GM21717 (cell line): ENCODE measurements at regions not wholly inside any gene's neighbourhood (a gene's known extent, or its start where the extent isn't known, plus 50 kb on each side); places are given as distances from the start of the nearest gene placed in this dataset.

Experiments used
- ATAC-seq: cut with Tn5 transposase; IDR thresholded peaks from one replicate; pipeline ENCODE4 v1.9.1; 2021; ENCODE audit warnings: mild to moderate bottlenecking, moderate library complexity; ENCODE audit not compliant: unreplicated experiment

- ATAC-seq = no peak
Measured at GRCh38 chr2:147560810-147561535, 283.9 kb upstream of the ACVR2A start.

- no peak for ATAC-seq
Measured at GRCh38 chr2:147559070-147559725, 285.6 kb upstream of the ACVR2A start.

GRCh38 chr2:147558620-147559019 is 286.2 kb upstream of the ACVR2A start:
- ATAC-seq = no peak

- no peak for ATAC-seq
Measured at GRCh38 chr2:147554521-147555107, 290.2 kb upstream of the ACVR2A start.

GRCh38 chr2:147553775-147554271 is 291.0 kb upstream of the ACVR2A start:
- no peak for ATAC-seq

- no peak for ATAC-seq
Measured at GRCh38 chr2:147550995-147551731, 293.7 kb upstream of the ACVR2A start.

- ATAC-seq = no peak
Measured at GRCh38 chr2:147549054-147549453, 295.8 kb upstream of the ACVR2A start.

GRCh38 chr2:147548451-147548850 is 296.4 kb upstream of the ACVR2A start:
- no peak for ATAC-seq

- ATAC-seq = no peak
Measured at GRCh38 chr2:147547440-147547839, 297.4 kb upstream of the ACVR2A start.

GRCh38 chr2:147546109-147546508 is 298.7 kb upstream of the ACVR2A start:
- ATAC-seq = no peak

GRCh38 chr2:147543056-147543455 is 301.8 kb upstream of the ACVR2A start:
- no peak for ATAC-seq

GRCh38 chr2:147542351-147542750 is 302.5 kb upstream of the ACVR2A start:
- ATAC-seq = no peak

GRCh38 chr2:147541314-147541713 is 303.5 kb upstream of the ACVR2A start:
- no peak for ATAC-seq

- no peak for ATAC-seq
Measured at GRCh38 chr2:147538821-147539220, 306.0 kb upstream of the ACVR2A start.

- no peak for ATAC-seq
Measured at GRCh38 chr2:147538088-147538487, 306.7 kb upstream of the ACVR2A start.

- no peak for ATAC-seq
Measured at GRCh38 chr2:147531269-147531668, 313.6 kb upstream of the ACVR2A start.

GRCh38 chr2:147530033-147530432 is 314.8 kb upstream of the ACVR2A start:
- ATAC-seq = no peak

GRCh38 chr2:147525819-147526489 is 318.9 kb upstream of the ACVR2A start:
- no peak for ATAC-seq

- no peak for ATAC-seq
Measured at GRCh38 chr2:147524912-147525311, 319.9 kb upstream of the ACVR2A start.

GRCh38 chr2:147523415-147523814 is 321.4 kb upstream of the ACVR2A start:
- no peak for ATAC-seq

- no peak for ATAC-seq
Measured at GRCh38 chr2:147521936-147522335, 322.9 kb upstream of the ACVR2A start.
